Ovary (tissue), 3 donors: ENCODE measurements at regions not wholly inside any gene's neighbourhood (a gene's known extent, or its start where the extent isn't known, plus 50 kb on each side); places are given as distances from the start of the nearest gene placed in this dataset.
"Not testable (repeated sequence)": the region's sequence is repeated elsewhere in the genome, so short reads cannot be mapped to it uniquely, and the experiment has no call there.

Experiments
- CTCF ChIP-seq, 3 donors: fragments of 450-650 bp in 2 of 3; fragments of 200-600 bp in 1 of 3; IDR thresholded peaks; one replicate each; pipeline versions ENCODE4 v1.5.1 to v1.8.0; 2016 to 2022; ENCODE audit warnings: antibody characterized with exemption in 3 of 3, mild to moderate bottlenecking in 1 of 3
- POLR2A ChIP-seq: fragments of 450-650 bp; IDR thresholded peaks from one replicate; pipeline ENCODE4 v1.6.1; 2017; ENCODE audit warnings: antibody characterized with exemption, mild to moderate bottlenecking, moderate library complexity
- donor health status: DM: no; HTN: no; CAD: no.

GRCh38 chr9:90166374-90166773, 476.2 kb downstream of the DIRAS2 start:
- TF ChIP-seq POLR2A; CTCF (IDR thresholded peaks at IDR 0.05): not testable (repeated sequence)
